Endothelial cell of umbilical vein (primary cell): ENCODE measurements at regions not wholly inside any gene's neighbourhood (a gene's known extent, or its start where the extent isn't known, plus 50 kb on each side); places are given as distances from the start of the nearest gene placed in this dataset.

Experiments used
- BruUV-seq: library from RNA; stranded (reverse); fragments of 400-500 nt; replicated peaks from 2 replicates; lab custom pipeline; 2021; lab: Mats Ljungman, UMichigan
- CTCF ChIA-PET: fragments of 300-600, 350-600 bp; sonication (Branson Sonifier 250); formaldehyde crosslinking; loops from one replicate; lab custom pipeline; 2021; ENCODE audit warnings: antibody characterized with exemption, inconsistent platforms; lab: Charles Lee
- POLR2A ChIA-PET: fragments of 300-600, 350-600 bp; sonication (Branson Sonifier 250); formaldehyde crosslinking; loops from one replicate; lab custom pipeline; 2021; ENCODE audit warnings: antibody characterized with exemption, inconsistent platforms; lab: Charles Lee
- DNase-seq: peaks from one replicate; pipeline ENCODE4 v3.0.0-alpha.2; 2011; ENCODE audit warnings: low read depth, low spot score
- FAIRE-seq: peaks from 2 replicates; lab custom pipeline; 2011; peaks lifted over from hg19 to GRCh38; lab: Jason Lieb, UNC
- H2AFZ ChIP-seq: 2 replicates; pipeline ENCODE4 v1.6.0; 2012; ENCODE audit warnings: low read depth, low read length, control low read depth, inconsistent platforms
- H3K27ac ChIP-seq: 2 replicates; pipeline ENCODE4 v1.5.1; 2011; ENCODE audit warnings: low read depth, mild to moderate bottlenecking, control low read depth, low read length, moderate library complexity; ENCODE audit not compliant: insufficient read depth
- H3K27me3 ChIP-seq, 2 experiments: 2 replicates each; pipeline versions ENCODE4 v1.6.0 to v1.6.1; 2011; ENCODE audit warnings: low read length in 2 of 2, mixed read lengths in 1 of 2; ENCODE audit not compliant: control insufficient read depth in 2 of 2, insufficient read depth in 2 of 2
- H3K36me3 ChIP-seq, 2 experiments: 2 replicates in 1 of 2; 3 replicates in 1 of 2; pipeline ENCODE4 v1.5.1; 2011; ENCODE audit warnings: low read length in 2 of 2, mild to moderate bottlenecking in 1 of 2, moderate library complexity in 1 of 2; ENCODE audit not compliant: control insufficient read depth in 2 of 2, insufficient read depth in 2 of 2; ENCODE audit errors: extremely low read depth in 1 of 2
- H3K4me1 ChIP-seq: 3 replicates; pipeline ENCODE4 v1.5.1; 2011; ENCODE audit warnings: mild to moderate bottlenecking, low read length; ENCODE audit not compliant: control insufficient read depth, insufficient read depth; ENCODE audit errors: extremely low read depth
- H3K4me2 ChIP-seq: 2 replicates; pipeline ENCODE4 v1.6.1; 2011; ENCODE audit warnings: low read length, control low read depth, mixed read lengths; ENCODE audit not compliant: insufficient read depth
- H3K4me3 ChIP-seq, 3 experiments: fragments of 200-600 bp in 1 of 3; sonication (generic), shearing (Covaris generic) in 1 of 3; replicated peaks in 1 of 3; 2 replicates each; pipeline ENCODE4 v1.5.1; 2011 to 2016; ENCODE audit warnings: control low read depth in 3 of 3, low read length in 3 of 3, mild to moderate bottlenecking in 2 of 3, inconsistent platforms in 1 of 3, low read depth in 1 of 3, moderate library complexity in 1 of 3; ENCODE audit not compliant: insufficient read depth in 1 of 3
- H3K79me2 ChIP-seq: 2 replicates; pipeline ENCODE4 v1.6.0; 2012; ENCODE audit warnings: low read length, inconsistent platforms; ENCODE audit not compliant: control insufficient read depth, insufficient read depth
- H3K9ac ChIP-seq: replicated peaks from 2 replicates; pipeline ENCODE3; 2011; ENCODE audit warnings: low read length, control low read depth; ENCODE audit not compliant: insufficient read depth; ENCODE audit errors: extremely low read depth
- H3K9me1 ChIP-seq: replicated peaks from 3 replicates; pipeline ENCODE4 v1.6.0; 2011; ENCODE audit warnings: mild to moderate bottlenecking, low read length; ENCODE audit not compliant: control insufficient read depth, insufficient read depth; ENCODE audit errors: extremely low read depth
- H3K9me3 ChIP-seq: replicated peaks from 2 replicates; pipeline ENCODE4 v1.5.1; 2012; ENCODE audit warnings: low read length, inconsistent platforms; ENCODE audit not compliant: control insufficient read depth, insufficient read depth
- H4K20me1 ChIP-seq: replicated peaks from 2 replicates; pipeline ENCODE3; 2011; ENCODE audit warnings: mild to moderate bottlenecking, low read length; ENCODE audit not compliant: control insufficient read depth, insufficient read depth; ENCODE audit errors: extremely low read depth
- CTCF ChIP-seq, 2 donors: IDR thresholded peaks; 1 replicate in 1 of 2; 2 replicates in 1 of 2; pipeline ENCODE4 v1.5.1; 2011; ENCODE audit warnings: low read length in 2 of 2, mild to moderate bottlenecking in 2 of 2, moderate library complexity in 2 of 2, control low read depth in 1 of 2, inconsistent platforms in 1 of 2, low read depth in 1 of 2; ENCODE audit not compliant: insufficient read depth in 1 of 2; ENCODE audit errors: extremely low read depth in 1 of 2
- EZH2 ChIP-seq: IDR thresholded peaks from 2 replicates; pipeline ENCODE4 v1.6.1; 2012; ENCODE audit warnings: borderline replicate concordance, low read depth, mild to moderate bottlenecking, moderate library complexity, low read length, inconsistent platforms; ENCODE audit not compliant: severe bottlenecking
- FOS ChIP-seq: IDR thresholded peaks from 2 replicates; pipeline ENCODE4 v1.6.1; 2011; ENCODE audit warnings: mild to moderate bottlenecking, low read length, moderate library complexity, borderline replicate concordance; ENCODE audit not compliant: insufficient read depth
- GATA2 ChIP-seq: IDR thresholded peaks from 2 replicates; pipeline ENCODE4 v1.7.0; 2011; ENCODE audit warnings: low read depth, mild to moderate bottlenecking, moderate library complexity, mixed read lengths, low read length; ENCODE audit not compliant: insufficient read length, insufficient read depth
- JUN ChIP-seq: IDR thresholded peaks from 2 replicates; pipeline ENCODE4 v1.6.1; 2011; ENCODE audit warnings: borderline replicate concordance, low read depth; ENCODE audit not compliant: insufficient read length, insufficient read depth
- MYC ChIP-seq: IDR thresholded peaks from one replicate; pipeline ENCODE4 v1.6.1; 2011; ENCODE audit warnings: mild to moderate bottlenecking, low read depth, low read length
- POLR2A ChIP-seq: IDR thresholded peaks from 2 replicates; pipeline ENCODE4 v1.6.1; 2012; ENCODE audit warnings: low read depth, mild to moderate bottlenecking, control low read depth, low read length
- POLR2AphosphoS5 ChIP-seq: IDR thresholded peaks from 2 replicates; pipeline ENCODE4 v1.6.1; 2012; ENCODE audit warnings: low read depth, mild to moderate bottlenecking, control low read depth, low read length, moderate library complexity; ENCODE audit not compliant: insufficient read depth
- dilution Hi-C: fragments of 300-500 bp; cut with MboI; formaldehyde crosslinking; loops from one replicate; pipeline ENCODE4 v1.15.0; 2019; ENCODE audit warnings: low sequenced_read_pairs; ENCODE audit not compliant: extremely low pct_ligation_motif_present
- intact Hi-C: fragments of 100-400 bp; cut with micrococcal nuclease; formaldehyde crosslinking; loops from one replicate; pipeline ENCODE4 v1.10.0; 2022
- TF ChIP-seq, protein P1 (sequence below): IDR thresholded peaks from 2 replicates; pipeline ENCODE4 v1.6.1; 2011; ENCODE audit not compliant: insufficient read depth, insufficient read length

DNA sequence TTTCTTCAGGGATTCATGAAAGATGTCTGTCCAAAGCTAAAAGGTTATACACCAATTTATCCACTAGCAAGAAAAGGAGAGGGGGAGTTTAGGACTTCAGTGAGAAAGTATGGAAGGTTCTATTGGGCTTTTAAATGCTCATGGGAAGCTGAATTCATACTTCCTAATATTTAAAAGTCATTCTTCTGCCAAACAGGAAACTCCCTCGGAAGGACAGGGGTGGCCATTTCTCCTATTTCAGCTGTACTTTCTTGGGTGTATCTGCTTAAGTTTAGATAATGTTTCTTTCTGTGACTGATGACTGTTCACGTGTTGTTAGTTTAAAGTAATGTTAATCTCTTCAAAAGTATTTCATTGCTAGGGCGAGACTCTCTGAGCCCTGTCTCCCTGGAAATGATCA is 80.5 kb upstream of the IFNGR1 start:
- H3K9me3 ChIP-seq: no peaks in the 10 kb centered on the region
- peaks cover 11% of the 10 kb centered on the region for H3K4me1 ChIP-seq
- no peak overlapping the region for H3K9ac ChIP-seq
- no peak for DNase-seq
- intact Hi-C loops: no loop called here
- H2AFZ ChIP-seq: no peak overlapping the region
- no peak overlapping the region for H3K27ac ChIP-seq
- ChIA-PET POLR2A (no interaction called here), CTCF (interaction anchor here (1.3 to 4.5 kb wide), 2 partner anchors 15 to 62 kb away, joined by 3 to 27 read pairs; no protein-coding TSS in a partner anchor)
- TF ChIP-seq CTCF (IDR thresholded peaks at IDR 0.05; ENCODE audit: extremely low read depth in 1 of 2, insufficient read depth in 1 of 2, low read depth in 1 of 2, low read length in 2 of 2): no peak
- TF ChIP-seq EZH2: no peak
- no peak for TF ChIP-seq JUN
- TF ChIP-seq FOS: no peak
- TF ChIP-seq, protein P1, sequence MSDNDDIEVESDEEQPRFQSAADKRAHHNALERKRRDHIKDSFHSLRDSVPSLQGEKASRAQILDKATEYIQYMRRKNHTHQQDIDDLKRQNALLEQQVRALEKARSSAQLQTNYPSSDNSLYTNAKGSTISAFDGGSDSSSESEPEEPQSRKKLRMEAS: no peak
- no peak for TF ChIP-seq POLR2A
- no peak for TF ChIP-seq POLR2AphosphoS5
- no peak for TF ChIP-seq MYC
- no peak for TF ChIP-seq GATA2
- no TSS peak for BruUV-seq
- H3K79me2 ChIP-seq: no peaks in the 10 kb centered on the region
- no peaks in the 10 kb centered on the region for H3K36me3 ChIP-seq
- dilution Hi-C loops: no loop called here
- no peaks in the 10 kb centered on the region for H4K20me1 ChIP-seq
- H3K4me3 ChIP-seq: no peak overlapping the region
- no peak for FAIRE-seq
- peaks cover 0 to 5% of the 10 kb centered on the region in 2 experiments for H3K27me3 ChIP-seq
- no peaks in the 10 kb centered on the region for H3K9me1 ChIP-seq
- no peak overlapping the region for H3K4me2 ChIP-seq
